GM12878 (cell line): ENCODE measurements at regions not wholly inside any gene's neighbourhood (a gene's known extent, or its start where the extent isn't known, plus 50 kb on each side); places are given as distances from the start of the nearest gene placed in this dataset.

ENCODE experiments used
- POLR2A ChIP-seq: IDR thresholded peaks from 2 replicates; pipeline ENCODE4 v1.6.1; 2011; ENCODE audit warnings: low read depth, mild to moderate bottlenecking, low read length
- RAD21 ChIP-seq: IDR thresholded peaks from 2 replicates; pipeline ENCODE4 v1.6.1; 2011; ENCODE audit warnings: mild to moderate bottlenecking, low read depth, low read length, moderate library complexity; ENCODE audit not compliant: insufficient read depth
- SMC3 ChIP-seq: IDR thresholded peaks from 2 replicates; pipeline ENCODE4 v1.6.1; 2011; ENCODE audit warnings: low read length, improper control_type of control experiment, borderline replicate concordance
- TF ChIP-seq, protein P1 (sequence below), 3 experiments: IDR thresholded peaks in 2 of 3; conservative IDR thresholded peaks in 1 of 3; 2 replicates each; pipeline ENCODE4 v1.5.1; 2011; ENCODE audit warnings: low read depth in 3 of 3, low read length in 3 of 3, mild to moderate bottlenecking in 3 of 3, control low read depth in 2 of 3, moderate library complexity in 2 of 3, inconsistent platforms in 1 of 3, mixed read lengths in 1 of 3; ENCODE audit not compliant: control insufficient read depth in 2 of 3, insufficient read depth in 1 of 3; ENCODE audit errors: extremely low read depth in 1 of 3
- TF ChIP-seq, protein P2 (sequence below): IDR thresholded peaks from 2 replicates; pipeline ENCODE4 v1.6.1; 2012; ENCODE audit warnings: improper control_type of control experiment, low read depth, low read length; ENCODE audit not compliant: insufficient replicate concordance
- TF ChIP-seq, protein P3 (sequence below): fragments of 450-650 bp; IDR thresholded peaks from 2 replicates; pipeline ENCODE4 v1.6.1; 2016; ENCODE audit warnings: mild to moderate bottlenecking, moderate library complexity, borderline replicate concordance
- TF ChIP-seq, protein P4 (sequence below): IDR thresholded peaks from 2 replicates; pipeline ENCODE4 v1.6.1; 2011; ENCODE audit warnings: low read depth, mild to moderate bottlenecking, low read length, moderate library complexity, borderline replicate concordance; ENCODE audit errors: extremely low read depth
- TF ChIP-seq, protein P5 (sequence below): IDR thresholded peaks from 2 replicates; pipeline ENCODE4 v1.6.1; 2012; ENCODE audit warnings: mild to moderate bottlenecking, low read depth, low read length
- TF ChIP-seq, protein P6 (sequence below): fragments of 450-650 bp; IDR thresholded peaks from 2 replicates; pipeline ENCODE4 v1.6.1; 2017; ENCODE audit warnings: mild to moderate bottlenecking, low read depth, inconsistent platforms; ENCODE audit not compliant: poor library complexity, severe bottlenecking

DNA sequence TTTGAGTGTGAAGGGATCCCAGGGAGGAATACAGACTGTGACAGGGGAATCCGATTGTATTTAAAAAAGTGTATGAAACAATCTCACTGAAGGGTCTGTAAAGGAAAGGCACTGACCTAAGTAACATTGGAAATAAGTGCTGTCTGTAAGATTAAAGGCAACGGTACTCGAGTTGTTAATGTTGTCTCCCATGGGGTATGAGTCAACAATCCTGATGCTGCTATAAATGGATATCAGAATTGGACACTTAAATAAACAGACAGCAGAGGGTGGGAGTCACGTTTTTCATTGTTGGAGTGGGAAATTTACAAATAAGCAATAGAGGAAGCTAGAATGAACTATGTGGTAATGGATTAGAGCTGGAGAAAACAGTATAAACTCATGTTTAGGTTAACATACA lies 452.4 kb upstream of the RGPD4 start:
- TF ChIP-seq, protein P1, sequence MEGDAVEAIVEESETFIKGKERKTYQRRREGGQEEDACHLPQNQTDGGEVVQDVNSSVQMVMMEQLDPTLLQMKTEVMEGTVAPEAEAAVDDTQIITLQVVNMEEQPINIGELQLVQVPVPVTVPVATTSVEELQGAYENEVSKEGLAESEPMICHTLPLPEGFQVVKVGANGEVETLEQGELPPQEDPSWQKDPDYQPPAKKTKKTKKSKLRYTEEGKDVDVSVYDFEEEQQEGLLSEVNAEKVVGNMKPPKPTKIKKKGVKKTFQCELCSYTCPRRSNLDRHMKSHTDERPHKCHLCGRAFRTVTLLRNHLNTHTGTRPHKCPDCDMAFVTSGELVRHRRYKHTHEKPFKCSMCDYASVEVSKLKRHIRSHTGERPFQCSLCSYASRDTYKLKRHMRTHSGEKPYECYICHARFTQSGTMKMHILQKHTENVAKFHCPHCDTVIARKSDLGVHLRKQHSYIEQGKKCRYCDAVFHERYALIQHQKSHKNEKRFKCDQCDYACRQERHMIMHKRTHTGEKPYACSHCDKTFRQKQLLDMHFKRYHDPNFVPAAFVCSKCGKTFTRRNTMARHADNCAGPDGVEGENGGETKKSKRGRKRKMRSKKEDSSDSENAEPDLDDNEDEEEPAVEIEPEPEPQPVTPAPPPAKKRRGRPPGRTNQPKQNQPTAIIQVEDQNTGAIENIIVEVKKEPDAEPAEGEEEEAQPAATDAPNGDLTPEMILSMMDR (IDR thresholded peaks at IDR 0.05 in 2 of 3, conservative IDR thresholded peaks at IDR 0.05 in 1 of 3; ENCODE audit: control insufficient read depth in 2 of 3, extremely low read depth in 1 of 3, insufficient read depth in 1 of 3, low read depth in 3 of 3, low read length in 3 of 3): no peak
- TF ChIP-seq SMC3 (no peak), POLR2A (no peak), RAD21 (no peak)
- TF ChIP-seq, protein P2, sequence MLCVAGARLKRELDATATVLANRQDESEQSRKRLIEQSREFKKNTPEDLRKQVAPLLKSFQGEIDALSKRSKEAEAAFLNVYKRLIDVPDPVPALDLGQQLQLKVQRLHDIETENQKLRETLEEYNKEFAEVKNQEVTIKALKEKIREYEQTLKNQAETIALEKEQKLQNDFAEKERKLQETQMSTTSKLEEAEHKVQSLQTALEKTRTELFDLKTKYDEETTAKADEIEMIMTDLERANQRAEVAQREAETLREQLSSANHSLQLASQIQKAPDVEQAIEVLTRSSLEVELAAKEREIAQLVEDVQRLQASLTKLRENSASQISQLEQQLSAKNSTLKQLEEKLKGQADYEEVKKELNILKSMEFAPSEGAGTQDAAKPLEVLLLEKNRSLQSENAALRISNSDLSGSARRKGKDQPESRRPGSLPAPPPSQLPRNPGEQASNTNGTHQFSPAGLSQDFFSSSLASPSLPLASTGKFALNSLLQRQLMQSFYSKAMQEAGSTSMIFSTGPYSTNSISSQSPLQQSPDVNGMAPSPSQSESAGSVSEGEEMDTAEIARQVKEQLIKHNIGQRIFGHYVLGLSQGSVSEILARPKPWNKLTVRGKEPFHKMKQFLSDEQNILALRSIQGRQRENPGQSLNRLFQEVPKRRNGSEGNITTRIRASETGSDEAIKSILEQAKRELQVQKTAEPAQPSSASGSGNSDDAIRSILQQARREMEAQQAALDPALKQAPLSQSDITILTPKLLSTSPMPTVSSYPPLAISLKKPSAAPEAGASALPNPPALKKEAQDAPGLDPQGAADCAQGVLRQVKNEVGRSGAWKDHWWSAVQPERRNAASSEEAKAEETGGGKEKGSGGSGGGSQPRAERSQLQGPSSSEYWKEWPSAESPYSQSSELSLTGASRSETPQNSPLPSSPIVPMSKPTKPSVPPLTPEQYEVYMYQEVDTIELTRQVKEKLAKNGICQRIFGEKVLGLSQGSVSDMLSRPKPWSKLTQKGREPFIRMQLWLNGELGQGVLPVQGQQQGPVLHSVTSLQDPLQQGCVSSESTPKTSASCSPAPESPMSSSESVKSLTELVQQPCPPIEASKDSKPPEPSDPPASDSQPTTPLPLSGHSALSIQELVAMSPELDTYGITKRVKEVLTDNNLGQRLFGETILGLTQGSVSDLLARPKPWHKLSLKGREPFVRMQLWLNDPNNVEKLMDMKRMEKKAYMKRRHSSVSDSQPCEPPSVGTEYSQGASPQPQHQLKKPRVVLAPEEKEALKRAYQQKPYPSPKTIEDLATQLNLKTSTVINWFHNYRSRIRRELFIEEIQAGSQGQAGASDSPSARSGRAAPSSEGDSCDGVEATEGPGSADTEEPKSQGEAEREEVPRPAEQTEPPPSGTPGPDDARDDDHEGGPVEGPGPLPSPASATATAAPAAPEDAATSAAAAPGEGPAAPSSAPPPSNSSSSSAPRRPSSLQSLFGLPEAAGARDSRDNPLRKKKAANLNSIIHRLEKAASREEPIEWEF: no peak
- TF ChIP-seq, protein P3, sequence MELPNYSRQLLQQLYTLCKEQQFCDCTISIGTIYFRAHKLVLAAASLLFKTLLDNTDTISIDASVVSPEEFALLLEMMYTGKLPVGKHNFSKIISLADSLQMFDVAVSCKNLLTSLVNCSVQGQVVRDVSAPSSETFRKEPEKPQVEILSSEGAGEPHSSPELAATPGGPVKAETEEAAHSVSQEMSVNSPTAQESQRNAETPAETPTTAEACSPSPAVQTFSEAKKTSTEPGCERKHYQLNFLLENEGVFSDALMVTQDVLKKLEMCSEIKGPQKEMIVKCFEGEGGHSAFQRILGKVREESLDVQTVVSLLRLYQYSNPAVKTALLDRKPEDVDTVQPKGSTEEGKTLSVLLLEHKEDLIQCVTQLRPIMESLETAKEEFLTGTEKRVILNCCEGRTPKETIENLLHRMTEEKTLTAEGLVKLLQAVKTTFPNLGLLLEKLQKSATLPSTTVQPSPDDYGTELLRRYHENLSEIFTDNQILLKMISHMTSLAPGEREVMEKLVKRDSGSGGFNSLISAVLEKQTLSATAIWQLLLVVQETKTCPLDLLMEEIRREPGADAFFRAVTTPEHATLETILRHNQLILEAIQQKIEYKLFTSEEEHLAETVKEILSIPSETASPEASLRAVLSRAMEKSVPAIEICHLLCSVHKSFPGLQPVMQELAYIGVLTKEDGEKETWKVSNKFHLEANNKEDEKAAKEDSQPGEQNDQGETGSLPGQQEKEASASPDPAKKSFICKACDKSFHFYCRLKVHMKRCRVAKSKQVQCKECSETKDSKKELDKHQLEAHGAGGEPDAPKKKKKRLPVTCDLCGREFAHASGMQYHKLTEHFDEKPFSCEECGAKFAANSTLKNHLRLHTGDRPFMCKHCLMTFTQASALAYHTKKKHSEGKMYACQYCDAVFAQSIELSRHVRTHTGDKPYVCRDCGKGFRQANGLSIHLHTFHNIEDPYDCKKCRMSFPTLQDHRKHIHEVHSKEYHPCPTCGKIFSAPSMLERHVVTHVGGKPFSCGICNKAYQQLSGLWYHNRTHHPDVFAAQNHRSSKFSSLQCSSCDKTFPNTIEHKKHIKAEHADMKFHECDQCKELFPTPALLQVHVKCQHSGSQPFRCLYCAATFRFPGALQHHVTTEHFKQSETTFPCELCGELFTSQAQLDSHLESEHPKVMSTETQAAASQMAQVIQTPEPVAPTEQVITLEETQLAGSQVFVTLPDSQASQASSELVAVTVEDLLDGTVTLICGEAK: no peak
- TF ChIP-seq, protein P4, sequence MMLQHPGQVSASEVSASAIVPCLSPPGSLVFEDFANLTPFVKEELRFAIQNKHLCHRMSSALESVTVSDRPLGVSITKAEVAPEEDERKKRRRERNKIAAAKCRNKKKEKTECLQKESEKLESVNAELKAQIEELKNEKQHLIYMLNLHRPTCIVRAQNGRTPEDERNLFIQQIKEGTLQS: no peak
- TF ChIP-seq, protein P5, sequence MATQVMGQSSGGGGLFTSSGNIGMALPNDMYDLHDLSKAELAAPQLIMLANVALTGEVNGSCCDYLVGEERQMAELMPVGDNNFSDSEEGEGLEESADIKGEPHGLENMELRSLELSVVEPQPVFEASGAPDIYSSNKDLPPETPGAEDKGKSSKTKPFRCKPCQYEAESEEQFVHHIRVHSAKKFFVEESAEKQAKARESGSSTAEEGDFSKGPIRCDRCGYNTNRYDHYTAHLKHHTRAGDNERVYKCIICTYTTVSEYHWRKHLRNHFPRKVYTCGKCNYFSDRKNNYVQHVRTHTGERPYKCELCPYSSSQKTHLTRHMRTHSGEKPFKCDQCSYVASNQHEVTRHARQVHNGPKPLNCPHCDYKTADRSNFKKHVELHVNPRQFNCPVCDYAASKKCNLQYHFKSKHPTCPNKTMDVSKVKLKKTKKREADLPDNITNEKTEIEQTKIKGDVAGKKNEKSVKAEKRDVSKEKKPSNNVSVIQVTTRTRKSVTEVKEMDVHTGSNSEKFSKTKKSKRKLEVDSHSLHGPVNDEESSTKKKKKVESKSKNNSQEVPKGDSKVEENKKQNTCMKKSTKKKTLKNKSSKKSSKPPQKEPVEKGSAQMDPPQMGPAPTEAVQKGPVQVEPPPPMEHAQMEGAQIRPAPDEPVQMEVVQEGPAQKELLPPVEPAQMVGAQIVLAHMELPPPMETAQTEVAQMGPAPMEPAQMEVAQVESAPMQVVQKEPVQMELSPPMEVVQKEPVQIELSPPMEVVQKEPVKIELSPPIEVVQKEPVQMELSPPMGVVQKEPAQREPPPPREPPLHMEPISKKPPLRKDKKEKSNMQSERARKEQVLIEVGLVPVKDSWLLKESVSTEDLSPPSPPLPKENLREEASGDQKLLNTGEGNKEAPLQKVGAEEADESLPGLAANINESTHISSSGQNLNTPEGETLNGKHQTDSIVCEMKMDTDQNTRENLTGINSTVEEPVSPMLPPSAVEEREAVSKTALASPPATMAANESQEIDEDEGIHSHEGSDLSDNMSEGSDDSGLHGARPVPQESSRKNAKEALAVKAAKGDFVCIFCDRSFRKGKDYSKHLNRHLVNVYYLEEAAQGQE: no peak
- TF ChIP-seq, protein P6, sequence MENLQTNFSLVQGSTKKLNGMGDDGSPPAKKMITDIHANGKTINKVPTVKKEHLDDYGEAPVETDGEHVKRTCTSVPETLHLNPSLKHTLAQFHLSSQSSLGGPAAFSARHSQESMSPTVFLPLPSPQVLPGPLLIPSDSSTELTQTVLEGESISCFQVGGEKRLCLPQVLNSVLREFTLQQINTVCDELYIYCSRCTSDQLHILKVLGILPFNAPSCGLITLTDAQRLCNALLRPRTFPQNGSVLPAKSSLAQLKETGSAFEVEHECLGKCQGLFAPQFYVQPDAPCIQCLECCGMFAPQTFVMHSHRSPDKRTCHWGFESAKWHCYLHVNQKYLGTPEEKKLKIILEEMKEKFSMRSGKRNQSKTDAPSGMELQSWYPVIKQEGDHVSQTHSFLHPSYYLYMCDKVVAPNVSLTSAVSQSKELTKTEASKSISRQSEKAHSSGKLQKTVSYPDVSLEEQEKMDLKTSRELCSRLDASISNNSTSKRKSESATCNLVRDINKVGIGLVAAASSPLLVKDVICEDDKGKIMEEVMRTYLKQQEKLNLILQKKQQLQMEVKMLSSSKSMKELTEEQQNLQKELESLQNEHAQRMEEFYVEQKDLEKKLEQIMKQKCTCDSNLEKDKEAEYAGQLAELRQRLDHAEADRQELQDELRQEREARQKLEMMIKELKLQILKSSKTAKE: no peak
